ENCODE measurements at regions not wholly inside any gene's neighbourhood (a gene's known extent, or its start where the extent isn't known, plus 50 kb on each side); places are given as distances from the start of the nearest gene placed in this dataset.

- TF ChIP-seq CTCF (conservative IDR thresholded peaks at IDR 0.05; ENCODE audit: low read depth, low read length) (no peak), EZH2phosphoT487 (IDR thresholded peaks at IDR 0.05; ENCODE audit: borderline replicate concordance, low read length) (no peak), EZH2 (IDR thresholded peaks at IDR 0.05; ENCODE audit: low read length, unreplicated experiment) (no peak)
- POLR2A ChIA-PET (ENCODE audit: unreplicated experiment) = no interaction called here
- H3K4me1 ChIP-seq (ENCODE audit: insufficient read depth, low read length) = no peaks in the 10 kb centered on the region
- H2AFZ ChIP-seq (ENCODE audit: low read length) = no peak overlapping the region
- no peak overlapping the region for H3K27ac ChIP-seq (ENCODE audit: low read length)
- H3K36me3 ChIP-seq (ENCODE audit: low read depth, low read length) = no peaks in the 10 kb centered on the region
- no peak for DNase-seq
- H3F3A ChIP-seq (ENCODE audit: low read length, unreplicated experiment) = no peaks in the 10 kb centered on the region
- H3K4me3 ChIP-seq (ENCODE audit: low read length) = no peak overlapping the region
- no peaks in the 10 kb centered on the region for H4K20me1 ChIP-seq (ENCODE audit: low read length)
- H3K79me2 ChIP-seq (ENCODE audit: low read length) = no peaks in the 10 kb centered on the region
- no peak for ATAC-seq
- H3K27me3 ChIP-seq (ENCODE audit: low read length) = no peaks in the 10 kb centered on the region
- no peak overlapping the region for H3K4me2 ChIP-seq (ENCODE audit: low read length)
- BruUV-seq (replicated peaks) = no TSS peak
- no peak overlapping the region for H3K9ac ChIP-seq (ENCODE audit: low read length)
- intact Hi-C loops (cut with micrococcal nuclease) = no loop called here
- CTCF ChIA-PET = no interaction called here
- no peaks in the 10 kb centered on the region for H3K9me2 ChIP-seq (replicated peaks; ENCODE audit: low read length)
- H3K9me3 ChIP-seq (ENCODE audit: low read length) = no peaks in the 10 kb centered on the region
These were observed 272.1 kb downstream of the SP3 start for GRCh38 chr2:173693044-173693589.

GRCh38 chr2:173696274-173696673 is 268.9 kb downstream of the SP3 start:
- Histone ChIP-seq H2AFZ (ENCODE audit: low read length) (no peak overlapping the region), H3K79me2 (ENCODE audit: low read length) (no peaks in the 10 kb centered on the region), H3K4me2 (ENCODE audit: low read length) (no peak overlapping the region), H3K9me3 (ENCODE audit: low read length) (no peaks in the 10 kb centered on the region), H4K20me1 (ENCODE audit: low read length) (no peaks in the 10 kb centered on the region), H3K4me3 (ENCODE audit: low read length) (no peak overlapping the region), H3K9ac (ENCODE audit: low read length) (no peak overlapping the region), H3K4me1 (ENCODE audit: insufficient read depth, low read length) (no peaks in the 10 kb centered on the region), H3K27me3 (ENCODE audit: low read length) (no peaks in the 10 kb centered on the region), H3F3A (ENCODE audit: low read length, unreplicated experiment) (no peaks in the 10 kb centered on the region), H3K36me3 (ENCODE audit: low read depth, low read length) (no peaks in the 10 kb centered on the region), H3K9me2 (replicated peaks; ENCODE audit: low read length) (no peaks in the 10 kb centered on the region), H3K27ac (ENCODE audit: low read length) (no peak overlapping the region)
- ChIA-PET CTCF (no interaction called here), POLR2A (ENCODE audit: unreplicated experiment) (no interaction called here)
- TF ChIP-seq EZH2 (IDR thresholded peaks at IDR 0.05; ENCODE audit: low read length, unreplicated experiment) (no peak), CTCF (conservative IDR thresholded peaks at IDR 0.05; ENCODE audit: low read depth, low read length) (no peak), EZH2phosphoT487 (IDR thresholded peaks at IDR 0.05; ENCODE audit: borderline replicate concordance, low read length) (no peak)
- ATAC-seq (no peak), DNase-seq (no peak)
- intact Hi-C loops (cut with micrococcal nuclease) = no loop called here
- BruUV-seq (replicated peaks) = no TSS peak

DNA sequence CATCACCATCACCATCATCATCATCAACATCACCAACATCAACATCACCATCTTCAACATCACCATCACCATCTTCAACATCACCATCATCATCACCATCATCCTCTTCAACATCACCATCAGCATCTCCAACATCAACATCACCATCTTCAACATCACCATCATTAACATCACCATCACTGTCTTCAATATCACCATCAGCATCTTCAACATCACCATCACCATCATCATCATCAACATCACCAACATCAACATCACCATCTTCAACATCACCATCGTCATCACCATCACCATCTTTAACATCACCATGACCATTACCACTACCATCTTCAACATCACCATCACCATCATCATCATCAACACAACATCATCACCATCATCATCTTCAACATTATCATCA is 267.2 kb downstream of the SP3 start:
- ChIA-PET POLR2A (ENCODE audit: unreplicated experiment) (no interaction called here), CTCF (no interaction called here)
- no peak for ATAC-seq
- no peaks in the 10 kb centered on the region for H3K79me2 ChIP-seq (ENCODE audit: low read length)
- no peaks in the 10 kb centered on the region for H3F3A ChIP-seq (ENCODE audit: low read length, unreplicated experiment)
- H2AFZ ChIP-seq (ENCODE audit: low read length) = no peak overlapping the region
- no peaks in the 10 kb centered on the region for H3K27me3 ChIP-seq (ENCODE audit: low read length)
- no peak overlapping the region for H3K4me2 ChIP-seq (ENCODE audit: low read length)
- intact Hi-C loops (cut with micrococcal nuclease) = no loop called here
- no peak overlapping the region for H3K4me3 ChIP-seq (ENCODE audit: low read length)
- H3K9ac ChIP-seq (ENCODE audit: low read length) = no peak overlapping the region
- H3K4me1 ChIP-seq (ENCODE audit: insufficient read depth, low read length) = no peaks in the 10 kb centered on the region
- DNase-seq = no peak
- BruUV-seq (replicated peaks) = TSS peak; percentile 41
- TF ChIP-seq EZH2 (IDR thresholded peaks at IDR 0.05; ENCODE audit: low read length, unreplicated experiment) (no peak), EZH2phosphoT487 (IDR thresholded peaks at IDR 0.05; ENCODE audit: borderline replicate concordance, low read length) (no peak), CTCF (conservative IDR thresholded peaks at IDR 0.05; ENCODE audit: low read depth, low read length) (no peak)
- H3K9me3 ChIP-seq (ENCODE audit: low read length) = no peaks in the 10 kb centered on the region
- no peaks in the 10 kb centered on the region for H3K36me3 ChIP-seq (ENCODE audit: low read depth, low read length)
- no peaks in the 10 kb centered on the region for H4K20me1 ChIP-seq (ENCODE audit: low read length)
- no peak overlapping the region for H3K27ac ChIP-seq (ENCODE audit: low read length)
- H3K9me2 ChIP-seq (replicated peaks; ENCODE audit: low read length) = no peaks in the 10 kb centered on the region

Measured in PC-3 (cell line).